CD4-positive, alpha-beta T cell treated with Interferon alpha-2 for 1 hour (primary cell): ENCODE measurements at regions not wholly inside any gene's neighbourhood (a gene's known extent, or its start where the extent isn't known, plus 50 kb on each side); places are given as distances from the start of the nearest gene placed in this dataset.

Experiments
- DNase-seq, 2 donors: peaks; one replicate each; pipeline ENCODE4 v3.0.0-alpha.2; 2020 to 2022

DNA sequence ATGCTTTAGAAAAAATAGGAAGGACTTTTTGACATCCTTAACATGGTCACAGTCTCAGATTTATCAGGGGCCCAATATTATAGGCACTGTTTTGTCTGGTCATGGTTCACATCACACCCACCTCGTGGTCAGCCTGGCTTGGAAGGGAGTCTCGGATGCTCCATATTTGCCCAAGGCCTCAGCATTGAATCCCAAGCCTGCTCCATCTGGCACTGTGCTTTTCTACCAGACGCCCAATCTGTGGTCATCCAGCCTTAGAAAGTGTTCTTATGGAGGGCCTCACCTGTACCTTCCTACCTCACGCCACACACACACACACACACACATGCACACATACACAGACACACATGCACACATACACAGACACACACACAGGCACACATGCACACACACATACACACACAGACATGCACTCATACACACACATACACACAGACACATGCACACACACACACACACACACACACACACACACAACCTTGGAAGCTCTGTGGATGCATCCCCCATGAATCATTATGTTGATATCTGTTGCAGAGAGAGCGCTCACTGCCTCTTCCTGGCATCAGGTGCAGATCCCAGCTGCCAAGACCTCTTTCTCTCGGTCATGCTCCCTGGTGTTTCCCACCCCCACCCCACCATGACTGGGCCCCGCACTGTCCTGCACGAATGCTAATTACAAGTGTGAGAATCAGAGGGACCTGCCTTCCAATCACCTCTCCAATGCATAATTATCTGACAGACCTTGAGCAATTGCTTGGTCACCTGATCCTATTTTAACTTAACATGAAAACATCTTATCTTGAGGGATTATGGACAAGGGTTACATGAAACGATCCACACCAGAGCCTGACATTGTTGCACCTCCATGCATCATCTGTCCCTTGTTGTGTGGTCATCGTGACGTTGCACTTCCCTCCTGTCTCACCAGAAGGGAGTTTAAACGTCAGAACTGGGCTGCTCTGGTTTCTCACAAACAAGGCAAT, 122.7 kb upstream of the TMEM72 start:
- DNase-seq = no peak

GRCh38 chr10:44792119-44792775, 118.9 kb upstream of the TMEM72 start:
- DNase-seq = no peak

GRCh38 chr10:44799966-44800365, 111.2 kb upstream of the TMEM72 start:
- no peak for DNase-seq

- DNase-seq = no peak
Observed at GRCh38 chr10:44801383-44802327, 109.5 kb upstream of the TMEM72 start.

DNA sequence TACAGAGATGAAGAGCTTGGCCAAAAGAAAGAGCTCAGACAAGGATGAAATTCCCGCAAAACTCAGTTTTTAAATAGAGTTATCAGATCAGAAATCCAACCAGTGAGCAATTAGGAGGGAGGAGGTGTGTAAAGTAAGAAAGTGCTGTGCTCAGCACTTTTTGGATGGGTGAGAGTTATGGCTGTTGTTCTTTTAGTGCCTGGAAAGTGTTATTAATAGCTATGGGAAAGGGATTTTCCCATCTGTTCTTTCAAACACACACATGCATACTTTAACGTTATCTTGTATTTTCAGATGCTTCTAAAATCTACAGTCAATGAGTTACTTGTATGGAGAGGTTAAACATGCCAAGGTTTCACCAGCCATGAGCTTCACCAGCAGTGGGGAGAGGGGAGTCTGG, 107.3 kb upstream of the TMEM72 start:
- no peak for DNase-seq

GRCh38 chr10:44804661-44805060, 106.5 kb upstream of the TMEM72 start:
- DNase-seq = no peak

DNA sequence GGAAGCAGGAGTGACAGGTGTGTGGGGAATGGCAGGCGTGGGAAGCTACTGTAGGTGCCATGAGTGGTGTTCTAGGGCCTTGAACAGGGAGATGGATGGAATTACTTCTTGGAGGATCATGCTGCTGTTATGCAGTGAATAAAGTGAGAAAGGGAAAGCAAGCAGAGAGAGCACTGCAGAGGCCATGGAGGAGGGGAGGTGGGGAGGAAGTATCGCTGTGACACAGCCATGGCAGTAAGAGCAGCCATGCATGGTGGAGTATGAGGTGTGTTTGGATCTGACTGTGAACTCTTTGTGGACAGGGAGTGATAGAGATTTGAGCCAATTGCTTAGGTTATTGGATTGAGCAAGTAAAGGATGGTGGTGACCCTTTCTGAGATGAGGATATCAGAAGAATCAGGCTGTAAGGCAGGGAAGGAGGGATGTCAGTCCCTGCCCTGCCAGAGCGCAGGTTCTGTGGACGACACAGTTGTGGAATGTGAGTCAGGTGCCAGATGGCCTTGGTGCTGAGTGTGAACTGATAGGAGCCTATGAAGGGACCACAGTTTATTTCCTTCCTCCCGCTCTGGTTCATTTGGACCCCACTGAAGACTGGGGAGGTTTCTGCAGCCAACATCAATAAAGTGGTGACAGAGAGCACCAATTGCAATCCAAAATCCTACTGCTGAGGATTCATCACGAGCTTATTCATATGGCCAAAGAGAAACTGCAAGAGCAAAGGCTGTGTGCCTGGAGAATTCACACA, 105.5 kb upstream of the TMEM72 start:
- DNase-seq = no peak

GRCh38 chr10:44806950-44807349, 104.2 kb upstream of the TMEM72 start:
- no peak for DNase-seq

DNA sequence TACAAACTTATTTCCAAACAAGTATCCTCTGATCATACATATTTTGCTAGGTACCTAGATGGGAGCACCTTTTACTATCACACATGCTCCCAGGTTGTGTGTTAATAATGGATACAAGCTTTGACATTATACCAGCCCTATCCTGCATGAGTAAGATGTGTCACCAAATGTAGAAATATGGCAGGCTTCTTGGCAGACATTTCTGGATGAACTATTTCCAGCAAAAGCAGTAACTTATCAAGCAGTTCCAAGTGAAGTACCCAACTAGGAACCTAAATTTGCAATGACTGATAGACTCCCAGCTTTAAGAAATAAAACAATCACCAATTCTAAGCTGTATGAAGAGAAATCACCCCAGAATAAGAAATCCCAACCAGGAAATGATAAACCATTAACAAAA, 103.7 kb upstream of the TMEM72 start:
- no peak for DNase-seq

DNA sequence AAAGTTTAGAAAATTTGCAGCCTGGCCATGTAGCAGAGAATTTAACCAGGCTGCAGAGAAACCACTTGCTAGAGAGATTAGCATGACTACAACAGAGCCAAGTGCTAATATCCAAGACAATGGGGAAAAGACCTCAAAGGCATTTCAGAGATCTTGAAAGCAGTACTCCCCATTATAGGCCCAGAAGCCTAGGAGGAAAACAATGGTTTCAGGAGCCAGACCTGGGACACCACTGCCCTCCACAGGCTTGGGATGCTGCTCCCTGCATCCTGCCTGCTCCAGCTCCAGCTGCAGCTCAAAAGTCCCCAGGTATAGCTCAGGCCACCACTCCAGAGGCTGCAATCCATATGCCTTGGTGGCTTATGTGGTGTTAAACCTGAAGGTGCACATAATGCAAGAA, 101.5 kb upstream of the TMEM72 start:
- DNase-seq = no peak

DNA sequence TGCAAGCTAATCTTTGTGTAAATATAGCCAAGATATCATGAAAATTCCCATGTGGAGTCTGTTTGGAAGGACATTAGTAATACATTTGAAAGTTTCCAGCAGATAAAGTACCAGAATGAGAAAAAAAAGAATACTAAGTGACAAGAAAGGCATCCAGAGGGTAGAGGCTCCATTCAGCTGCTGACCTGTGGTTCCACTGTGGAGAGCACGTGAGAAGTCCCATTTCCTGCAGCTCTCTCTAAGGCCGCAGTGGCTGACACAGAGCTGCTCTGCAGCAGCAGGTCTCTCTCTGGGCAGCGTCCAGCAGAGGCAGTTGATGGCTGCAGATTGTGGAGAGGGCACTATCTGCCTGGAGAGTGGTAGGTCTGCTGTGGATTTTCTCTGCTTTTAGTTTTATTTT, 100.1 kb upstream of the TMEM72 start:
- no peak for DNase-seq

GRCh38 chr10:44813201-44813600, 97.9 kb upstream of the TMEM72 start:
- no peak for DNase-seq

DNA sequence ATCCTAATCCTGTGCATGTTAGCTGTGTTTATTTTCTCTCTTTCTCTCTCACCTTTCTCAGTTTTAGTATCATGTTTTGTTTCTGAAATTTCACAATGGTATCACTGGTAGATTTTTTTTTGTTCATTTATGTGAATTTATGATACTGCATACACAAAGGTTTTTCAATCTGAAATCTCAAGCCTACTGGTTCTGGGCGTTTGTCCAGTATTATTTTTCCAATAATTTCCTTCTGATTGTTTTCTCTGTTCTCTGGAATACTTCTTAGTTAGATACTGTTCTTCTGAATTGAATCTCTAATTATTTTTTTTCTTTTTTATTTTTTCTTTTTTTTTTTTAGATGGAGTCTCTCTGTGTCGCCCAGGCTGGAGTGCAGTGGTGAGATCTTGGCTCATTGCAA, 96.2 kb upstream of the TMEM72 start:
- DNase-seq = no peak

DNA sequence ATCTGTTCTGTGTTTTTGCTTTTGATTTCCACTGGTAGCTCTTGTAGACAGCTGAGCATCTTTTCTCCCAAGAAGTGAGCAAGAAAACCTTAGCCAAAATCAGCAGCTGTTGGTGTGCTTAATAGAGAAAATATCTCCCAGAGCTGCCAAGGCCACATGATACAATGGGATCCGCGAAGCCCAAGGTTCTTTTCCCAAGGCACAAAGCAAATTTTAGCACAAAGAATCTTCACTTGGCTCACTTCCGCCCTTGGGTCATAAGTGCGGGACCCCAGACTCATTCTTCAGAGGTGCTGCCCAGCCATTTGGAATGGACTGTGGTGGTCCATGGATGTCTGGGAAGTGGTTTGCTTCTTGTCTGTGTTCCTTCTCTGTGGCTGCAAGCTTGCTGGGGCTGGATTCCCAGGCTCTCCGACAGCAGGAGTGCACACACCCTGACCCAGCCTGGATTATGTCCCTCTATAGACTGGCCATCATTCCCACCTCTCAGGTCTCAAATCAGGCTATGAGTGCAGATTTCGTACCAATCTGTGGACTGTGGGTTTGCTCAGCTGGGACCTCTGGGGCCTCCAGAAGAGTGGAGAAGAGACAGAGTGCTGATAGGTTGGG, 93.0 kb upstream of the TMEM72 start:
- no peak for DNase-seq

GRCh38 chr10:44818701-44819127, 92.4 kb upstream of the TMEM72 start:
- DNase-seq = no peak

DNA sequence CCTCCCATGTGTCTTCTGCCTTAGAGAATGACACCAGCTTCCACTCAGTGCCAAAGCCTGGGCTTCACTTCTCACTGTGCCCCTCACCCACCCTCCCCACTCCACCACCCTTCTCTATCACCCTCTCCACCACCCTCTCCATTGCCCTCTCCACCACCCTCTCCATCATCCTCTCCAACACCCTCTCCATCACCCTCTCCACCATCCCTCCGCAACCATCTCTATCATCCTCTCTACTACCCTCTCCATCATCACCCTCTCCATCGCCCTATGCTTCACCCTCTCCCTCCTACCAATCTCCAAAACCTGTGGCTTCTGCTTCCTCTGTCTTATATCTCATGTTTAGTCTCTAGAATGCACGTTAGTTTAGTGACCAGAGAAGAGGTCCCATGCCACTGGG, 91.0 kb upstream of the TMEM72 start:
- no peak for DNase-seq

DNA sequence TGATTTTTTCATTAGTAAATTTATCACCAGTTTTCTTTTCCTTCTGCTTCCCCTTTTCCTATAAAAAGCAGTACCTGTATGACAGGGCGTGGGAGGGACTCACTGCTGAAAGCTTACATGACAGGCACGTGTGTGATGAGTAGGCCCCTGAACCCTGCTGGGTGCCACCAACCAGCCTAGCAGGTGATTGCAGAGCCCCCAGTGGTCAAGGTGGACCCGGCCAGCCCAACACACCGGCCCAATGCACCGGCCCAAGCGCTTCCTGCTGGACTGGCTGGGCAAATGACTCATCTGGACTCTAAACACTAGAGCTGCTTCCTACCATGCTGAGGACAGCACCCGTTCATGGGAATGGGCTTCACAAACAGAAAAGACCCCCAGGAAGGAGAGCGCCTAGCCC, 89.8 kb upstream of the TMEM72 start:
- DNase-seq = no peak

DNA sequence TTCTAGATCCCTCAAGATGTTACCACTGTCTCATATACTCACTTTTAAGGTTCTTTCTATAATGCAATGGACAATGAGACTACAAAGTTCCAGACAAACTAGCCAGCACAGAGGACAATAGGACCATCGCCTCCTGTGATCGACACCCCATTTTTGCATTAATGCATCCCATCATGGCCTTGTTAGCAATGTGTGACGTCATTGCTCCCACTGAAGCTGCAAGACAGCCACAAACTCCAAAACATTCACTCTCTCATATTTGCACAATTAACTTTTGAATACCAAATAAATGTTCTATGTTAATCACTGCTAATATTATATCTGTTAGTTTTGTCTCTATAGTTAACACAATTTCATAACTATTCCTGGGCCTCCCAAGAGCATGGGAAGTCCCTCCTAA, 88.8 kb upstream of the TMEM72 start:
- no peak for DNase-seq

GRCh38 chr10:44822966-44823365, 88.2 kb upstream of the TMEM72 start:
- no peak for DNase-seq

- DNase-seq = no peak
Observed at GRCh38 chr10:44824607-44825006, 86.5 kb upstream of the TMEM72 start.

DNA sequence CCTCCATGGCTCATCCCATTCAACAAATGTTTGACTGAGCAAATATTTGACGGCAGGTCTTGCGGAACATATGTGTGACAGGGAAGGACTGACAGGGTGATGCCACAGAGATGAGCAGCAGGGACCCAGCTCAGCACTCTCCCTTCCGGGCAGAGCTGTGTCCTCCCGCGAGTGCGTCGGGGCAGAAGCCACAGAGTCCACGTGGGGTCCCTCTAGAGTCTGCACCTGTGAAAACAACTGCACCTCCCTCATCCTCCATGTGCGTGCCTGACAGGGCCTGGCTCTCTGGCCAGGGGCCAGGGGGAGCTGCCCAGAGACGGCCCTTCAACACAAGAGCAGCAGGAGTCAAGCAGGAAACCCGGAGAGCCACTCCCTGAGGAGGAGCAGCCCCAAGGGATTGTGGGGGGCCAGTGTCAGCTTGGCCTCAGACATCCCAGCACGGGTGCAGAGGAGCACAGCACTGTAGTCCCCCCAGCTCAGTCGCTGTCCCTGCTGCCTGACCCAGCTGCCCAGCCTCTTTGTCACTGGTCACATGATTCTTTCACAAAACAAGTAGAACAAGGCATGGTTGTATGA, 83.6 kb upstream of the TMEM72 start:
- no peak for DNase-seq
